HEK293 (cell line): ENCODE measurements at regions not wholly inside any gene's neighbourhood (a gene's known extent, or its start where the extent isn't known, plus 50 kb on each side); places are given as distances from the start of the nearest gene placed in this dataset.

Source experiments
- CTCF ChIA-PET: fragments of 350-600 bp; formaldehyde crosslinking; extraction: SDS; loops from one replicate; lab custom pipeline; 2021; ENCODE audit warnings: antibody characterized with exemption; lab: Yijun Ruan, JAX
- POLR2A ChIA-PET: fragments of 300-600 bp; formaldehyde crosslinking; extraction: SDS; loops from one replicate; lab custom pipeline; 2020; ENCODE audit warnings: antibody characterized with exemption, inconsistent platforms; lab: Yijun Ruan, JAX
- H3K27ac ChIP-seq: fragments of 200-500 bp; sonication (Bioruptor generic); 2 replicates; pipeline ENCODE4 v1.5.1; 2014; ENCODE audit warnings: low read depth, low read length, control low read depth, inconsistent platforms; ENCODE audit errors: extremely low read depth
- H3K36me3 ChIP-seq, 2 experiments: fragments of 200-500 bp in 1 of 2; sonication (Bioruptor generic) in 1 of 2; 1 replicate in 1 of 2; 2 replicates in 1 of 2; pipeline ENCODE4 v1.5.1; 2014 to 2017; ENCODE audit warnings: inconsistent platforms in 2 of 2, low read length in 2 of 2; ENCODE audit not compliant: control insufficient read depth in 2 of 2, insufficient read depth in 1 of 2
- H3K4me1 ChIP-seq: fragments of 200-500 bp; sonication (Bioruptor generic); 2 replicates; pipeline ENCODE4 v1.5.1; 2014; ENCODE audit warnings: mild to moderate bottlenecking, low read length, inconsistent platforms; ENCODE audit not compliant: control insufficient read depth, insufficient read depth
- H3K4me3 ChIP-seq: 2 replicates; pipeline ENCODE4 v1.5.1; 2011; ENCODE audit warnings: low read depth, mild to moderate bottlenecking, control low read depth, low read length, moderate library complexity
- H3K9me3 ChIP-seq: fragments of 200-500 bp; sonication (Bioruptor generic); 2 replicates; pipeline ENCODE4 v1.5.1; 2014; ENCODE audit warnings: low read depth, low read length, inconsistent platforms; ENCODE audit not compliant: control insufficient read depth, insufficient read depth
- BCL11B ChIP-seq: fragments of 450-650 bp; formaldehyde crosslinking; IDR thresholded peaks from 2 replicates; pipeline ENCODE4 v1.5.1; 2016; ENCODE audit warnings: low read depth, missing biosample characterization, missing genetic modification characterization
- BCL6B ChIP-seq: fragments of 450-650 bp; formaldehyde crosslinking; IDR thresholded peaks from 2 replicates; pipeline ENCODE4 v1.5.1; 2017; ENCODE audit warnings: missing biosample characterization, missing genetic modification characterization
- PRDM10 ChIP-seq: fragments of 450-650 bp; formaldehyde crosslinking; IDR thresholded peaks from 2 replicates; pipeline ENCODE4 v1.5.1; 2016; ENCODE audit warnings: missing biosample characterization, missing genetic modification characterization
- SALL2 ChIP-seq: fragments of 450-650 bp; formaldehyde crosslinking; IDR thresholded peaks from 2 replicates; pipeline ENCODE4 v1.5.0; 2017; ENCODE audit warnings: missing biosample characterization, mild to moderate bottlenecking, missing genetic modification characterization, borderline replicate concordance
- SETDB1 ChIP-seq: IDR thresholded peaks from one replicate; pipeline ENCODE4 v1.6.1; 2017; ENCODE audit warnings: mild to moderate bottlenecking, low read length, moderate library complexity, mixed read lengths; ENCODE audit not compliant: insufficient read length
- TRIM28 ChIP-seq: IDR thresholded peaks from 2 replicates; pipeline ENCODE4 v1.6.1; 2011; ENCODE audit warnings: low read length, control low read depth, borderline replicate concordance
- ZFP41 ChIP-seq: fragments of 450-650 bp; formaldehyde crosslinking; IDR thresholded peaks from 2 replicates; pipeline ENCODE4 v1.5.1; 2016; ENCODE audit warnings: missing biosample characterization, missing genetic modification characterization, borderline replicate concordance
- ZNF157 ChIP-seq: fragments of 450-650 bp; formaldehyde crosslinking; IDR thresholded peaks from 2 replicates; pipeline ENCODE4 v1.5.1; 2016; ENCODE audit warnings: missing biosample characterization, missing genetic modification characterization
- ZNF16 ChIP-seq: fragments of 450-650 bp; formaldehyde crosslinking; IDR thresholded peaks from 2 replicates; pipeline ENCODE4 v1.5.1; 2016; ENCODE audit warnings: low read depth, missing biosample characterization, missing genetic modification characterization
- ZNF2 ChIP-seq: fragments of 450-650 bp; formaldehyde crosslinking; IDR thresholded peaks from 2 replicates; pipeline ENCODE4 v1.5.1; 2016; ENCODE audit warnings: missing biosample characterization, missing genetic modification characterization
- ZNF24 ChIP-seq: fragments of 450-650 bp; formaldehyde crosslinking; IDR thresholded peaks from 2 replicates; pipeline ENCODE4 v1.5.1; 2016; ENCODE audit warnings: missing biosample characterization, missing genetic modification characterization
- ZNF335 ChIP-seq: fragments of 450-650 bp; formaldehyde crosslinking; conservative IDR thresholded peaks from 2 replicates; pipeline ENCODE4 v1.5.1; 2016; ENCODE audit warnings: missing biosample characterization, missing genetic modification characterization
- ZNF416 ChIP-seq: fragments of 450-650 bp; formaldehyde crosslinking; IDR thresholded peaks from 2 replicates; pipeline ENCODE4 v1.5.1; 2016; ENCODE audit warnings: missing biosample characterization, missing genetic modification characterization
- ZNF426 ChIP-seq: fragments of 450-650 bp; formaldehyde crosslinking; IDR thresholded peaks from 2 replicates; pipeline ENCODE4 v1.5.1; 2017; ENCODE audit warnings: missing biosample characterization, missing genetic modification characterization, mild to moderate bottlenecking, inconsistent platforms, moderate library complexity
- ZNF48 ChIP-seq: fragments of 450-650 bp; formaldehyde crosslinking; IDR thresholded peaks from 2 replicates; pipeline ENCODE4 v1.5.1; 2016; ENCODE audit warnings: missing biosample characterization, missing genetic modification characterization
- ZNF529 ChIP-seq: fragments of 450-650 bp; formaldehyde crosslinking; IDR thresholded peaks from 2 replicates; pipeline ENCODE4 v1.5.1; 2017; ENCODE audit warnings: missing genetic modification characterization, missing biosample characterization; ENCODE audit not compliant: insufficient replicate concordance
- ZNF548 ChIP-seq: fragments of 450-650 bp; formaldehyde crosslinking; IDR thresholded peaks from 2 replicates; pipeline ENCODE4 v1.5.1; 2016; ENCODE audit warnings: missing biosample characterization, missing genetic modification characterization
- ZNF580 ChIP-seq: fragments of 450-650 bp; formaldehyde crosslinking; IDR thresholded peaks from 2 replicates; pipeline ENCODE4 v1.5.1; 2016; ENCODE audit warnings: missing biosample characterization, missing genetic modification characterization
- ZNF600 ChIP-seq: fragments of 450-650 bp; formaldehyde crosslinking; IDR thresholded peaks from 2 replicates; pipeline ENCODE4 v1.5.1; 2016; ENCODE audit warnings: missing biosample characterization, missing genetic modification characterization
- ZNF692 ChIP-seq: fragments of 450-650 bp; formaldehyde crosslinking; IDR thresholded peaks from 2 replicates; pipeline ENCODE4 v1.5.1; 2016; ENCODE audit warnings: missing biosample characterization, missing genetic modification characterization
- ZXDB ChIP-seq: fragments of 450-650 bp; formaldehyde crosslinking; IDR thresholded peaks from 2 replicates; pipeline ENCODE4 v1.5.1; 2016; ENCODE audit warnings: missing biosample characterization, missing genetic modification characterization
- TF ChIP-seq, protein P1 (sequence below): fragments of 450-650 bp; formaldehyde crosslinking; IDR thresholded peaks from 2 replicates; pipeline ENCODE4 v1.5.1; 2017; ENCODE audit warnings: missing biosample characterization, missing genetic modification characterization

- TF ChIP-seq ZNF580 (tag by site-specific recombination): no peak
- TF ChIP-seq SETDB1: peak; percentile 48
- no peak for TF ChIP-seq ZFP41 (tag by site-specific recombination)
- TF ChIP-seq ZNF16 (tag by site-specific recombination): no peak
- peak; percentile 95 for TF ChIP-seq TRIM28
- TF ChIP-seq, protein P1, sequence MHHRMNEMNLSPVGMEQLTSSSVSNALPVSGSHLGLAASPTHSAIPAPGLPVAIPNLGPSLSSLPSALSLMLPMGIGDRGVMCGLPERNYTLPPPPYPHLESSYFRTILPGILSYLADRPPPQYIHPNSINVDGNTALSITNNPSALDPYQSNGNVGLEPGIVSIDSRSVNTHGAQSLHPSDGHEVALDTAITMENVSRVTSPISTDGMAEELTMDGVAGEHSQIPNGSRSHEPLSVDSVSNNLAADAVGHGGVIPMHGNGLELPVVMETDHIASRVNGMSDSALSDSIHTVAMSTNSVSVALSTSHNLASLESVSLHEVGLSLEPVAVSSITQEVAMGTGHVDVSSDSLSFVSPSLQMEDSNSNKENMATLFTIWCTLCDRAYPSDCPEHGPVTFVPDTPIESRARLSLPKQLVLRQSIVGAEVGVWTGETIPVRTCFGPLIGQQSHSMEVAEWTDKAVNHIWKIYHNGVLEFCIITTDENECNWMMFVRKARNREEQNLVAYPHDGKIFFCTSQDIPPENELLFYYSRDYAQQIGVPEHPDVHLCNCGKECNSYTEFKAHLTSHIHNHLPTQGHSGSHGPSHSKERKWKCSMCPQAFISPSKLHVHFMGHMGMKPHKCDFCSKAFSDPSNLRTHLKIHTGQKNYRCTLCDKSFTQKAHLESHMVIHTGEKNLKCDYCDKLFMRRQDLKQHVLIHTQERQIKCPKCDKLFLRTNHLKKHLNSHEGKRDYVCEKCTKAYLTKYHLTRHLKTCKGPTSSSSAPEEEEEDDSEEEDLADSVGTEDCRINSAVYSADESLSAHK (tag by site-specific recombination): peak; percentile 20; the same call in 1 of the 2 replicates
- no peak for TF ChIP-seq ZNF24
- TF ChIP-seq ZNF600 (tag by site-specific recombination): peak; percentile 33; the same call in 1 of the 2 replicates
- peak; percentile 60 for TF ChIP-seq PRDM10
- 0 out of 2 replicates have a peak, but pooled peaks have one; percentile 6 for TF ChIP-seq ZNF426
- peak; percentile 81; the same call in 1 of the 2 replicates for TF ChIP-seq ZXDB (tag by site-specific recombination)
- TF ChIP-seq, all 188 proteins: peak for 28
These were observed 213.7 kb upstream of the CITED2 start (continued) for GRCh38 chr6:139588076-139588639.

GRCh38 chr6:139587469-139587868, 213.0 kb upstream of the CITED2 start:
- Histone ChIP-seq H3K36me3 (no peaks in the 10 kb centered on the region), H3K9me3 (no peaks in the 10 kb centered on the region), H3K4me1 (peaks cover 17% of the 10 kb centered on the region), H3K27ac (peak overlapping the region; percentile 45; the same call in 1 of the 2 replicates), H3K4me3 (no peak overlapping the region)
- no peak for TF ChIP-seq ZNF529 (tag by site-specific recombination)
- TF ChIP-seq ZNF335: peak; percentile 54
- CTCF ChIA-PET: interaction anchor here (0.7 to 1.0 kb wide), 3 partner anchors 206 to 255 kb away, joined by 3 to 4 read pairs (median 3); no protein-coding TSS in a partner anchor
- POLR2A ChIA-PET: interaction anchor here (0.5 to 4.0 kb wide), 9 partner anchors 9 to 749 kb away, joined by 3 to 141 read pairs (median 5); partner anchors contain the start of gene CITED2

DNA sequence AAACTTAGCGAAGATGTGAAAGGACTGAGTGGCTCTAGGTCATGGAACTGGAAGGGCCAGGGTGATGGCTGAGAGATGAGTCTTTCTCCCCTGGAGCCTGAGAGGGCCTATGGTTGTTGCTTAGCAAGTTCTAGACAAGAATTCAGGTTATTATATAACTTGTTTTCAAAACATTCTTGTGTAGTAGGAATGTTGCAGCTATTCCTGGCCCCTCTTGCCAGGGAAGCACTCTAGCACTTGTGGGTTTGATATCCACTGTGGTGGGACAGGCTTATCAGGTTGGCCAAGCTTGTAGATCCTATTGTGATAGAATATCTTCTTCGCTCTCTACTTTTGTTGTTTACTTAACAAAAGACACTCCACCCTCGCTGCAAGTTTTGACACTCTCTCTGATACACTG, 211.8 kb upstream of the CITED2 start:
- no peak overlapping the region for H3K27ac ChIP-seq
- no peak overlapping the region for H3K4me3 ChIP-seq
- no peaks in the 10 kb centered on the region for H3K9me3 ChIP-seq
- ChIA-PET POLR2A (interaction anchor here (4.0 kb wide), 1 partner anchor 213 kb away, joined by 141 read pairs; the partner anchor contains the start of gene CITED2), CTCF (no interaction called here)
- no peaks in the 10 kb centered on the region for H3K36me3 ChIP-seq
- H3K4me1 ChIP-seq: peaks cover 17% of the 10 kb centered on the region
- TF ChIP-seq SALL2 (tag by site-specific recombination) (no peak), ZNF416 (tag by site-specific recombination) (no peak), BCL6B (tag by site-specific recombination) (no peak), ZNF692 (tag by site-specific recombination) (no peak), ZNF548 (tag by site-specific recombination) (no peak), ZNF48 (tag by site-specific recombination) (no peak), ZFP41 (tag by site-specific recombination) (no peak), ZNF2 (tag by site-specific recombination) (no peak), BCL11B (tag by site-specific recombination) (no peak), ZNF157 (tag by site-specific recombination) (no peak)
